ENCODE measurements at regions not wholly inside any gene's neighbourhood (a gene's known extent, or its start where the extent isn't known, plus 50 kb on each side); places are given as distances from the start of the nearest gene placed in this dataset.
"Not testable (repeated sequence)": the region's sequence is repeated elsewhere in the genome, so short reads cannot be mapped to it uniquely, and the experiment has no call there.

DNA sequence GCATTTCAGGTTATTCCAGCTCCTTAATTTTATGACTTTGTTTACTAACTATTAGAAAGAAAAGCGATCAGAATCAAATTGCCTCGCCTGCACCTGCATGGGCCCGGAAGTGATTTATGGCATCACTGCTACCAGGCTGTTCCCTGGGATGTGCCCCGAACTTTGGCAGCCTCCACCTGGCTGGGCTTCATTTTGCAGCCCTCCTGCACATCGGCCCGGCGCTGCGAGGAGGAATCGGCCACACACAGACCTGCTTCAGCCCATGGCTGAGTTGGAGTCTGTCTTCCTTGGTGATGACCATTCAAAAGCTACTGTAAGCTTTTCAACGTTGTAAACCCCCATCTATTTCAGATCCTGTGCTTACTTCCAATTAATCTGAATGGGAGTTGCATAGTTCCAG, 638.0 kb downstream of the RNF144A start:
- DNase-seq: no peak

DNA sequence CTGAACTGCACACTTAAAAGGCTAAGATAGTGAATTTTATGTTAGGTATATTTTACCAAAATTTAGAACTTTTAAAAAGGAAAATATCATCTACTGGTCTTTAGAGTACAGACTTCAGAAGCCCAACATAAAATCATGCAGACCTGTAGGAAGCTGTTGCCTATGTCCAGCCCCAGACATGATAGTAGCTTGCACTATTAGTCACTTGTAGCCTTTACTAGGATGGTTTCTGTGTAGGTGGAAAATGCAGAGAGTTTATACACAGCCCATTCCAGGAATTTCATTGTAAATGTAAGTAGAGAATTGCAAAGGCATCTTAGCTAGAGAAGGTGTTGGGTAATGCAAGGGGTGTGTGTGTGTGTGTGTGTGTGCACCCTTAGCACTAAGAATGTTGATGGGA, 640.2 kb downstream of the RNF144A start:
- DNase-seq: no peak

GRCh38 chr2:7559791-7560190, 642.6 kb downstream of the RNF144A start:
- DNase-seq: no peak

DNA sequence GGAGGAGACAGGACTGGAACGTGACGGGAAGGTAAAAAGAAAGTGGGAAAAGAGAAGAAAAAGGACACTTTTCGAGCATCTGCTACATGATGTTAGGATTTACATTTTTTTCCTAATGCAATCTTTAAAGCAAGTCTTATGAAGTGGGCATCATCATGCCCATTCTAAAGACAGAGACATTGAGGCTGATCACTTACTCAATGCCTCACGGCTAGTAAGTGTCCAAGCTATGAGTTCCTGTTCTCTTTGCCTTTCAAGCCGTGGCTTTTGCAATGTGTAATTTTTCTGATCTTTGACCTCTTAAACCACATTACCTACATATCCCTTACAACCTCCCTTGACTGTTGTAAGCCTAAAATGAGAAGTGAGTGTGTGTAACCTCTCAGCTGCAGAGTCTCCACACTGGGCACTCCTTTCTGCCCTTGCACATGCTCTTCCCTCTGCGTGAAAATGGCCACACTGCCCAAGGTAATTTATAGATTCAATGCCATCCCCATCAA, 649.2 kb downstream of the RNF144A start:
- DNase-seq: no peak

DNA sequence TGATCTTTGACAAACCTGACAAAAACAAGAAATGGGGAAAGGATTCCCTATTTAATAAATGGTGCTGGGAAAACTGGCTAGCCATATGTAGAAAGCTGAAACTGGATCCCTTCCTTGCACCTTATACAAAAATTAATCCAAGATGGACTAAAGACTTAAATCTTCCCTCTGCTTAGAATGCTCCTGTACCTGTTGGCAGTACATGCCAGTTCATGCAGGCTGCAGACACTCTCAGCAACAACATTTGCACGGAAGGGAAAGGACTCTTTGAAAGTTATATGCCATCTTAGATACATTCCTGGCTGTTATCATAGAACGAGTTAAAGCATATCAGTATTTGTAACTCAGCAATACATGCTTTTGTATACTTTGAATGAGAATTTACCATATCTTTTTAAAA, 649.9 kb downstream of the RNF144A start:
- not testable (repeated sequence) for DNase-seq

DNA sequence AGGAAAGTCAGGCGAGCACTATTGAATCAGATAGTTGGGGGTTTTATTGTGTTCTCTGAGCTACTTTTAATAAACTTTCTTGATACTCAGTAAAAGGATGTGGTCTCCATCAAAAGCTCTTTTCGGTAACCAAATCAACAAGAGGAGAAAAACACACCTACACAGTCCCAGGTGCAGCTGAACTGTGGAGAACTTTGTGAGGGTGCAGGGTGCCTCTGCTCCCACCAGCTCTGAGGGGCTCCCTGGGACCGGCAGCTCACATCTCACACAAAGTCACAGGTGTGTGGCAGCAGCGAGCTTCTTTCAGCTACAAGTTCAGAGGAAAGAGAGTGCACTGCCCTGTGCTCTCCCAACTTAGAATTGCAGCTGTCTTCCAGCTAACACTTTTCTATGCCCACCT, 650.4 kb downstream of the RNF144A start:
- peak; percentile 48 for DNase-seq

- no peak for DNase-seq
These were observed 653.0 kb downstream of the RNF144A start for GRCh38 chr2:7570247-7570646.

DNA sequence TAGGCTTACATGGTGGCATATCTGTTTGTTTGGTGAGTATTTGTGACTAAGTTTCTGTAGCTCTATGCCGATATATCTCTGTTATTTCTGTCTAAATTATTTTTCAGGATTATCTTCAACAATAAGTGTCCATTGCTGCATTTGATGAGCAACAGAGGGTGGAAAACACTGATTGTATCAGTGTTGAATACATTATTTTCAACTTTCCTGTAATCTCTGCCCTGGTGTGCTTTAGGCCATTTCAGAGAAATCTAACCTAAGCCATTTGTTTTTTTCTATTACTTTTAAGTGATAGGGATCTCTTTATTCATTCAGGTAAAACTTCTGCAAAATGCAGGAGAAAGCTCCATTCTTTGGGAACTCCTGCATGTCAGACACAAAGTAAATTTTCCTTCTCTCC, 654.5 kb downstream of the RNF144A start:
- DNase-seq: no peak

GRCh38 chr2:7572450-7572849, 655.2 kb downstream of the RNF144A start:
- DNase-seq: no peak

GRCh38 chr2:7573166-7573825, 656.1 kb downstream of the RNF144A start:
- DNase-seq: no peak

GRCh38 chr2:7574385-7574784, 657.2 kb downstream of the RNF144A start:
- no peak for DNase-seq

- no peak for DNase-seq
These were observed 660.6 kb downstream of the RNF144A start for GRCh38 chr2:7577769-7578168.

- no peak for DNase-seq
These were observed 666.8 kb downstream of the RNF144A start for GRCh38 chr2:7584017-7584416.

- DNase-seq: no peak
These were observed 669.7 kb downstream of the RNF144A start for GRCh38 chr2:7586898-7587297.

DNA sequence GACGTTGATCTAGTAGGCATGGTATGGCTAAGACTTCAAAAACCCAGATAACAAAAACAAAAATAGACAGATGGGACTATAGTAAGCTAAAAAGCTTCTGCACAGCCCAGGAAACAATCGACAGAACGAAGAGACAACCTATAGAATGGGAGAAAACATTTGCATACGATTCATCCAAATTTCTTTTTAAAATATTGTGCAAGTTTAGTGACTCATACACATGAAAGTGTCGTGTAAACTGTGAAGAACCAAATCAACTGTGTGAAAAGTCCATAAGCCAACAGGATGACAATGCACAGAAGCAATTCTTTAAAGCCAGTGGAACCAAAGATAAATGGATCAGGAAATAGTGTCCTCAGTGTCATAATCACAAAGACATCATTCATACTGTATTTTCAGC, 671.1 kb downstream of the RNF144A start:
- DNase-seq: no peak

DNA sequence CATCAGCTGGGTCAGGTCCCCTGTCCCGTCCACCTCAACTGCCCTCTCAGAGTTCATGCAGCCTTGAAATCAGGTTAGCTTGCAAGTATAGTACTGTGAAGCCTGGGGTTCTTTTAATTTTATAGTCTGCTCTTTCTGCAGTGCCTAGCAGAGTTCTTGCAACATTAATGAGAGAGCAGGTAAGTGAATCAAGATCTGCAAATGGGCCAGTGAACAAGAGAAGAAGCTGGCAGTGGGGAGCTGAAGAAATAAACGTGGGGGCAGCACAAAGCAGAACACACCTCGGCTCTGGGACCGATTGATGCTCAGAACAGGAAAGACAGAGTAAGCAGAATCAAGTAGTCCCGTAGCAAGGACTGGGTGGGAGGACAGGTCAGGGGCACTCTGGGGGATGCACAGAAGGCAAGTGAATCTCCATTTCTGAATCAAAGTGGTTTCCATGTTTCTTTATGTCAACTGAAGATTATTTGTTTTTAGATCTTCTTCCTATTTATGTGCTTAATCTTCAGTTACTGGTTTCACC, 675.5 kb downstream of the RNF144A start:
- DNase-seq: no peak

DNA sequence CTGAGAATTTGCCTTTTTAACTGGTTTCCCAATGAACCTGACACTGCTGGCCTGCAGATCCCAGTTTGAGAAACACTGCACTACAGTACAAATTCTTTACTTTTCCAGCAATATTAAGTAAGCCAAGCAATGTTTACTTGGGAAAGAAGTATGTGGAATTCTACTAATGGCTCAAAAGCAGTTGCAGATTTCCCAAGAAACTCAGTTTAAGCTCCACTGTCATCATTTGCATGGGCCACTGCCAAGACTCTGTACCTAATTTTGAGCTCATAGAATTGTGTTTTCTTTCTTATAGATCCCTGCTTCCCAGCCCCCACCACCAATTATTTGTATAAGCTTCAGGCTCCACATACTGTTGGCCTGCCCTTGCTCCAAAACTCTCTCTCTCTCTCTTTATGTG, 676.1 kb downstream of the RNF144A start:
- no peak for DNase-seq

DNA sequence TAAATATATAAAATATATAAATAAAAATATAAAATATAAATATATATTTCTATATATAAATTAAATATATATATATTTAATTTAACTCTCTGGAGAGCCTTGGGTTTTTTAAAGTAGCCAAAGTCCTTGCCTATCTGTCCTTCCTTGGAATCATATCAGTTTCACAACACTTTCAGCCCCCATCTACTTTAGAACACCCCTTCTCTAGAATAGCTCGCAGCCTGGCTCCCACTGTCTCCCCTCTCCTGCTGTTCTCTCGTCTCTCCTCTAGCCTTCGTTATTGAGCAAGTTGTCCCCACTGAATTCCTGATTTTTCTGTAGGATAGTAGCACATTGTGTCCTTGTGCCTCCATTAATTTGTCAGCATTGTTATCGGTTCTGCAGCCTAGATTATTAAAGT, 677.0 kb downstream of the RNF144A start:
- no peak for DNase-seq

- no peak for DNase-seq
These were observed 678.0 kb downstream of the RNF144A start for GRCh38 chr2:7595206-7595605.

DNA sequence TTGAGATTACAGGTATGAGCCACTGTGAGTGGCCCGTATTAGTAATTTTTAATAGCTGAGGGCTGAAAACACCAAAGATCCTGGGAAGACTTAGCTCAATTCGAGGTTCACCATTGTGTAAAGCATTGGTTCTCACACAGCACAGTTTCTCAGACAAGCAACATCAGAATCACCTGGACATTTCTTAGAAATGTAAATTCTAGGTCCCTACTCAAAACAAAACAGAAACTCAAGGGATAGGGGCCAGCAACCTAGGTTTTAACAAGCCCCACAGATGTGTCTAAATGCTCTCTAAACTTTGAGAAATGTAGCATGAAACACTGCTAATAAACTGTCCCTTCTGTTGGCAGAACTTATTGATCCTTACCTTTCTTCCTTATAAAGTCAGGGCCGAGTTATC, 681.2 kb downstream of the RNF144A start:
- no peak for DNase-seq

DNA sequence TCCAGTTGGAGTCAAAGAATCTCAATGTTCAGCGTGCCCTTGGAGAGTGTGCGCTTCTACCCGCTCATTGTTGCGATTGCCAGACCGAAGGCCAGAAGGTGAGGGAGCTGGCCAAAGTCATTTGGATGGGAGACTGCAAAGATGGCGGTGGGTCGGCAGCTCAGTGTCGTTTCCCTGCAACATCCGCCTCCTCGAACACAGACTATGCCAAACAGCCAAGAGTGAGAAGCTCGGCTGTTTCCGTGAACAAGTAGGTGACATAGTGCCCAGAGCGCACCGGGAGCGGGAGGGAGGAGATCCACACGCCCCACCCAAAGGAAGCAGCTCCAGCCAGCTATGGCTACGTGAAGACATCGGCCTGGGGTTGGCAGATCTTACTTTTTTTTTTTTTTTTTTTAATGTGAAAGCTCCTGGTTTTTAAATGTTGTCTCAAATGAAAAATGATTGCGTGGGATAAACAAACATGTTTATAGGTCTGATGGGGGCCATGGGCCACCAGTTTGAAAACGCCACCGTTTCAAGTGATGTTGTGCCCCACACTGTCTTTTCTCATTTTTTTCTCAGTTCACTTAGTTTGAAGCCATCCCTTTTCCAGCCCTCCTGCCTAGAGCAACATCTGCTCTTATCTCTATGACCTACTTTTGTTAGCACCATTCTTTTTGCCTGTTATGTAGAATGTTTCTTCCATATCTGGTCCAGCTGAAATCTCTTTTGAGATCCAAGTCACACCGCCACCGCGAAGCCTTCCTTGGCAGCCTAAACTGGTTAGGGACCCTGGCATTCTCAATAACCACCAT, 682.4 kb downstream of the RNF144A start:
- DNase-seq: no peak

DNA sequence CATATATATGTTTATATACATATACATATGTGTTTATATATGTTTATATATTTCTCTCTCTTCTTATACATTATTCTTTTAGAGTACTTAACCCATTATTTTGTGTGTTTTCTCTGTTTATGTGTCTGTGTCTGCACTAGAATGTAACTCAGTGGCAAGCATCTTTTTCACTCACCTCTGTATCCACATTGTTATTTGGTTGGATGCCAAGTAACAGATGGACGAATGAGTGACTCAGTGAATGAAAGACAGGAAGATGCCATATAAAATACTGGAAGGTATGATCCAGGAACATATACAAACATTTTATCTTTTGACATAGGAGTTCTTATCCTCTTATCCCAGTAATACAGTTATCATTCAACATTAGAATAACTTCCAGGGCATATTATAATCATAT, 684.8 kb downstream of the RNF144A start:
- no peak for DNase-seq

DNA sequence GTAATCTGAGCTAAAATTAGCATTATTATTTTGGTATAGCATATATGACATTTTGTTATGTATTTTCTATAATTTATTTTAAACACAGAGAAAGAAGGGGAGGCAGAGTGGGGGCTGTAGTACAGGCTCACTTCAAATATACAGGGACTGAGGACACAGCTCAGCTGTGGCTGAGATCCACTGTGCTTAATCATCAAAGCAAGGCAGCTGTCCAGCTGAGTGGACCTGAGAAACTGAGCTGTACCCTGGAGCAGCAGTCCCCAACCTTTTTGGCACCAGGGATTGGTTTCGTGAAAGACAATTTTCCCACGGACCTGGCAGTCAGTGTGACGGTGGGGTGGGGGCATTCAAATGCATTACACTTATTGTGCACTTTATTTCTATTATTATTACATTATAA, 687.2 kb downstream of the RNF144A start:
- DNase-seq: no peak

GRCh38 chr2:7607441-7608173, 690.4 kb downstream of the RNF144A start:
- DNase-seq: no peak

Data from CD4-positive, alpha-beta T cell treated with Interleukin-10 for 1 hour (primary cell).